Stimulated activated CD4-positive, alpha-beta T cell treated with anti-CD3 and anti-CD28 coated beads, Interleukin-12 subunit alpha, Interleukin-12 subunit beta, amount 100 ng/mL, for 24 hours (primary cell): ENCODE measurements at regions not wholly inside any gene's neighbourhood (a gene's known extent, or its start where the extent isn't known, plus 50 kb on each side); places are given as distances from the start of the nearest gene placed in this dataset.

Source experiments
- DNase-seq, 2 experiments: peaks; one replicate each; pipeline ENCODE4 v3.0.0-alpha.2; 2020; ENCODE audit warnings: low read depth in 2 of 2

- no peak for DNase-seq
Observed at GRCh38 chr9:96087669-96088299, 212.3 kb downstream of the ERCC6L2 start.

- no peak for DNase-seq
Observed at GRCh38 chr9:96086936-96087571, 211.6 kb downstream of the ERCC6L2 start.

- DNase-seq, result no peak
Observed at GRCh38 chr9:96085491-96086143, 210.1 kb downstream of the ERCC6L2 start.

- no peak for DNase-seq
Observed at GRCh38 chr9:96084331-96084734, 208.8 kb downstream of the ERCC6L2 start.

GRCh38 chr9:96082516-96083232 is 207.2 kb downstream of the ERCC6L2 start:
- DNase-seq, result no peak

- DNase-seq, result no peak
Observed at GRCh38 chr9:96080364-96080763, 204.9 kb downstream of the ERCC6L2 start.

- no peak for DNase-seq
Observed at GRCh38 chr9:96079779-96080178, 204.3 kb downstream of the ERCC6L2 start.

GRCh38 chr9:96078897-96079490 is 203.5 kb downstream of the ERCC6L2 start:
- no peak for DNase-seq

GRCh38 chr9:96075757-96076156 is 200.3 kb downstream of the ERCC6L2 start:
- DNase-seq, result no peak

- no peak for DNase-seq
Observed at GRCh38 chr9:96075111-96075510, 199.6 kb downstream of the ERCC6L2 start.

- no peak for DNase-seq
Observed at GRCh38 chr9:96073531-96074480, 198.3 kb downstream of the ERCC6L2 start.

GRCh38 chr9:96072930-96073329 is 197.4 kb downstream of the ERCC6L2 start:
- DNase-seq, result no peak

- DNase-seq, result no peak
Observed at GRCh38 chr9:96071815-96072124, 196.3 kb downstream of the ERCC6L2 start.

- DNase-seq, result no peak
Observed at GRCh38 chr9:96071076-96071814, 195.8 kb downstream of the ERCC6L2 start.

- DNase-seq, result no peak
Observed at GRCh38 chr9:96069629-96070220, 194.2 kb downstream of the ERCC6L2 start.

- DNase-seq, result no peak
Observed at GRCh38 chr9:96068511-96068910, 193.0 kb downstream of the ERCC6L2 start.

GRCh38 chr9:96067600-96067999 is 192.1 kb downstream of the ERCC6L2 start:
- no peak for DNase-seq

- no peak for DNase-seq
Observed at GRCh38 chr9:96067004-96067403, 191.5 kb downstream of the ERCC6L2 start.

GRCh38 chr9:96065482-96066251 is 190.2 kb downstream of the ERCC6L2 start:
- no peak for DNase-seq
